ENCODE measurements at regions not wholly inside any gene's neighbourhood (a gene's known extent, or its start where the extent isn't known, plus 50 kb on each side); places are given as distances from the start of the nearest gene placed in this dataset.

DNA sequence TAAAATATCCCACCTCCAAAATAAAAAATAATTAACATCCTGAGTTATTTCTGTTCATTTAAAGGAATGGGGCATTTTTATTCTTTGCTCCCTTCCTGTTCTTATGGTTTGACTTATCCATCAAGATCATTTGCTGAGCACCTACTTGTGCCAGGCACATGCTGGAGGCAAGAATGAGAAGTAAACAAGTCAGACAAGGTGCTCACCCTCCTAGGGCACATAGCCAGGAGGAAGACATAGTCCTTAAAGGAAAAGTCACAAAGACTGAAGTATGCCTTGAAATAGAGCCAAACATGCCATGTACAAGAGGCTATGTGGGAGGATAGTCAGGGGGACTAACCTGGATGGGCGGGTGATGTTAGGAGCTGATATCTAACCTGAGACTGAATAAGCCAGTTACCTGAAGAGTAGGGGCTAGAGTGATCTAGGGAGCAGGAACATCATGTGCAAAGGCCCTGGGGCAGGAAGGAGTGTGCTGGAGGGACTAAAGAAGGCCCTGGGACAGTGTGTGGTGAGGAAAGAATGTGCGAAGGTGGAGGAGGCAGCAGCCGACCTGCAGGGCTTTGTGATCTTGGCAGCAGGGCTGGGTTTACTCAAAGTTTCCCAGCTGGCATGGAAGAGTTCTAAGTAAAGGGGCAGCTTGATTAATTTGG, 233.5 kb downstream of the MATN1 start:
- DNase-seq (ENCODE audit: extremely low read depth in 1 of 2, low read depth in 1 of 2) = no peak

DNA sequence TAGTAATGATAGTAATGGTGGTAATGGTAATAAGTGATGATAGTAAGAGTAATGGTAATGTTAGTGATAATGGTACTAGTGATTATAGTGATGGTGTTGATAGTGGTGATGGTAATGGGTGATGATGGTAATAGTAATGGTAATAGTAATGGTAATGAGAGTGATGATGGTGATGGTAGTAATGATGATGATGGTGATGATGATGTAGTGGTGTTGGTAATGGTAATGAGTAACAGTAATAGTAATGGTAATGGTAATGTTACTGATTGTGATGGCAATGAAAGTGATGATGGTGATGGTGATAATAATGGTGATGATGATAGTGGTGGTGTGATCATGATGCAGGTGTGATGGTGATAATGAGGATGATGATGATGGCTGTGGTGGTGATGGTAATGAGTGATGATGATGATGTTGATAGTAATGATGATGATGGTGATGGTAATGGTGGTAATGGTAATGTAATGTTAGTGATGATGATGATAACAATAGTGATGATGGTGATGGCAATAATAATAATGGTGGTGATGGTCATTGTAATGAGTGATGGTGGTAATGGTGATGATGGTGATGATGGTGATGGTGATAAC, 235.0 kb downstream of the MATN1 start:
- no peak for DNase-seq (ENCODE audit: extremely low read depth in 1 of 2, low read depth in 1 of 2)

DNA sequence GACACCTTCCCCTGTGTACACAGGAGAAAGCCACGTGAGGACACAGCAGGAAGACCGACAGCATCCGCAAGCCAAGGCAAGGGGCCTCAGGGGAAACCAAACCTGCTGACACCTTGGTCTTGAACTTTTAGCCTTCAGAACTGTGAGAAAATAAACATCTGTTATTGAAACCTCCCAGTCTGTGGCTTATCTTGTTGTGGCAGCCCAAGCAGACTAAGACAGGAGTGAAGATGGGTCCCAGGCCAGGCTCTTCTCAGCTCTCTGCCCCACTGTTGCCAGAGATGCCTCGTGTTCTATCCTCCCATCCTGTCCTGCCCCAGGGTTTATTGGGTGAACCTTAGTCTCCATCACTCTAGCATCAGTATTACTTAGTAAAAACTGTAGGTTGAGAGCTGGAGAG, 236.3 kb downstream of the MATN1 start:
- no peak for DNase-seq (ENCODE audit: extremely low read depth in 1 of 2, low read depth in 1 of 2)

DNA sequence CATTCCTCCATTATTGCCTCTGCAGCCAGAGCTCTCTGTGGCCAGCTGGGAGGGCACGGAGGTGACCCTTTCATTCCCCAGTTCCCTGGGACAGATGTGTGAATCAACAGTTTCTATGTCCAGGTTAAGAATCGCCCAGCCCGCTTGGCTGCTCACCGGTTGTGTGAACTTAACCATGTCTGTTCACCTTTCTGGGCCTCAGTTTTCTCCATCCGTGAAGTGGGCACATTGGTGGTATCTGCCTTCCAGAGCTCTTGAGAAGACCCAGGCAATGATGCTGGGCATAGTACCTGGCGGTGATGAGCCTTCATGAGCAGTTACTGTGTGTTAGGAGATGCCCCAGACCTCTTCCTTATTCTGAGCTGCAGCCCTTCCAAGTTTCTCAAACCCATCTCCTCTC, 238.3 kb downstream of the MATN1 start:
- no peak for DNase-seq (ENCODE audit: extremely low read depth in 1 of 2, low read depth in 1 of 2)

DNA sequence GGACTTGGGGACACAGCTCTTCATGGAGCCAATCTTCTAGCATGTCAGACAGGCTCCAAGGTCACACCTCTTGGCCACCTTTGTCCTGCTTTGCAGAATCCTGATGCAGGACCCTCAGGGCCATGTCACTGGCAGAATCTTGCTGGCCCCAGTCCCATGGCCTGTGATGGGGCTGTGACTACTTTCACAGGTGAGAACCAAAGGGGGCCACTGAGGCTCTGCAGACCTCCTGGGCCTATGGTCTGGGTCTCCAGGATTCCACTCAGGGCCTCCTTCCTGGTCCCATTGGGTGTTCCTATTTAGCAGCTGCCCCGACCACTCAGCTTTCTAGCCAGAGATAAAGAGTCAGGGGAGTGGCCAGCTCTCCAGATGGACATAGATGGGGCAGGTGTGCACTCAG, 238.7 kb downstream of the MATN1 start:
- DNase-seq (ENCODE audit: extremely low read depth in 1 of 2, low read depth in 1 of 2) = no peak

DNA sequence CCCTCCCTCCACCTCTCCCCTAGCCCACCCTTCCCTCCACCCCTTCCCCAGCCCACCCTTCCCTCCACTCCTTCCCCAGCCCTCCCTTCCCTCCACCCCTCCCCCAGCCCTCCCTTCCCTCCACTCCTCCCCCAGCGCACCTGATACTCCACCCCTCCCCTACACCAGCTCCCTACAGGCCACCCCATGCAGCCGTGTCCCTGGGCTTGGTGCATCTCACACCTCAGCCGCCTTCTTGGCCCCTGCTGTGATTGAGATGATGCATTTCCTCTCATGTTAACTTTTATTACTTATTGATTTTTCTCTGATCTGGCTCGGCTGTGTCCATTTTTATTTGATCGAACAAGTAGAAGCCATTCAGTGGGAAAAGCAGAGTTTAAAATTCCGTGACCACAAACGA, 243.8 kb downstream of the MATN1 start:
- no peak for DNase-seq (ENCODE audit: extremely low read depth in 1 of 2, low read depth in 1 of 2)

DNA sequence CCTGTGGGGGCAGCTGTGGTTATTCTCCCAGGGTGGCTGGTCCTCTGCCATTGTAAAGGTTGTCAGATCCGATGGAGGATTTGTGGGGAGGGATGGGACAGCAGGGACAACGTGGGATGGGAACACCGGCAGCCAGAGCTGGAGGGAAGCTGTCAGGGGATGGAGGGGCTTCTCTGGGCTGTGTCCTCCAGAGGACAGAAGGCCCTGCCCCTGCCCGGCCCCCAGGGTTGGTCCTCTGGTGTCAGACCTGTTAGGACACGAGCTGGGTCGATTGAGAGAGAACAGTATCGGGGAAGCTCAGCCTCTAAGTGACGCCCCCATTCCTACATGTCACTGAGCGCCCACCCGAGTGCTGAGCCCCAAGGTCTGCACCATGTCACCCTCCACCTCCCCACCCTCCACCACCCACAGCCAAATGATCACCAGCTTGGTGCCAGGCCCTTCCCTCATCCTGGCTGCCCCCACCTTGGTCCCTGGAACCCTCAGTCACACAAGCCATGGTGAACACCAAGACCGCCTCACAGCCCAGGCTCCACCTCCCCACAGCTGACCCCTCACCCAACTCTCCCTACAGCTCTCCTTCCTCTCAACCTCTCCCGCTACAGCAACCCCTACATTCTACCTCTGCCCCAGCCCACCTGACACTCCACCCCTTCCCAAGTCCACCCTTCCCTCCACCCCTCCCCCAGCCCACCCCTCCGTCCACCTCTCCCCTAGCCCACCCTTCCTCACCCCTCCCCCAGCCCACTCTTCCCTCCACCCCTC, 244.4 kb downstream of the MATN1 start:
- no peak for DNase-seq (ENCODE audit: extremely low read depth in 1 of 2, low read depth in 1 of 2)

DNA sequence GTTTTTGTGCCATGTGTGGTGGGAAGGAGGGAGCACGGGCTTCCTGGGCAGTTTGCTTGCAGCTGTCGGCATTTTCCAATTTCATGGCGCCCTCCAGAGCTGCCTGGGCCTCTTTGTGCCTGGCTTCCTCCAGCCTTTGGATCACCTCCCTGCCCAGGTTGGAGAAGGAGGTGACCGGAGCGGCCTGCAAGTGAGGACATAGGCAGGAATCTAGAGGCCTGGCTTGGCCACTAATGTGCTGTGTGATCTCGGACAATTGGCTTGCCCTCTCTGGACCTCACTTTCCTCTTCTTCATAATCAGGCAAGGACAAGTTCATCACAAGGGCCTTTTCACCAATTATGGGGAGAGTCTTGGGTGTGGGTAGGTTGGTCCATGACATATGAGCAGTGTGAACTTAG, 245.1 kb downstream of the MATN1 start:
- no peak for DNase-seq (ENCODE audit: extremely low read depth in 1 of 2, low read depth in 1 of 2)

DNA sequence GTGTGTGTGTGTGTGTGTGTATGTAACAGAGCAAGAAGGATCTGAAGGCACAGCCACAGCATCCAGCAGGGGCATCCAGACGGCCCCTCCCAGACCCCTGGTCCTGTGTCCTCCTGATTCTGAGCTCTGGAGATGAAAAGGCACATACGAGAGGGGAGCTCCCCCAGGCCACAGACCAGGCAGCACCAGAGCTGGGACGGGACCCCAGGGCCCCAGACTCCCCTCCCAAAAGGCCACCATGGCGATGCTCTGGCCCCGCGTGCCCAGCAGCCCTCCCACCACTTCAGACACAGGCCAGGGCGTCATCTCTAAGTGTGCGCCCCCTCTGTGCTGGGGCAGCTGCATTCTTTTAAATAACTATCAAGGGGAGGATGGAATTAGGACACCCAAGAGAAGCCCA, 245.8 kb downstream of the MATN1 start:
- DNase-seq (ENCODE audit: extremely low read depth in 1 of 2, low read depth in 1 of 2) = no peak

DNA sequence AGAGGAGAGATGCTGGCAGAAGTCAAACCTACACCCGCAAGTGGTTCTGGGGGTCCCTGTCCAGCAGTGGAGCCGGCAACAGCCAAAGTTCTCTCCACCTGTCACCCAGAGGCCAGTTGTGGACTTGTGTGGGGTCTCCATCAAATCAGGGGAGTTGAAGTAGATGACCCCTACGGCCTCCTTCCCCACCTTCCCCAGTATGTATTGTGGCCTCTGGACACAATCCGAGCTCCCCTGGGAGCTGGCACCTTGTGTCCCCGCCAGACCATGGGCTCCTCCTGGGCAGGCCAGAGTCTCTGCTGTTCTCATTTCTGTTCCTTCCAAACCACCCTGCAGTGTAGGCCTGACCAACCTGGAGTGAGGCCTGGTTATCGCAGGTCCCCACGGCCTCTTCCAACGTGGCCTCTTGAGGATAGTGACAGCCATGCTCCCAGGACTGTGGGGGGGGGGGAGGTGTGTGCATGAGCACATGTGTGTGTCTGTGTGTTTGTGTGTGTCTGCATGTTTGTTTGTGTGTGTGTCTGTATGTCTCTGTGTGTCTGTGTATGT, 246.4 kb downstream of the MATN1 start:
- no peak for DNase-seq (ENCODE audit: extremely low read depth in 1 of 2, low read depth in 1 of 2)

DNA sequence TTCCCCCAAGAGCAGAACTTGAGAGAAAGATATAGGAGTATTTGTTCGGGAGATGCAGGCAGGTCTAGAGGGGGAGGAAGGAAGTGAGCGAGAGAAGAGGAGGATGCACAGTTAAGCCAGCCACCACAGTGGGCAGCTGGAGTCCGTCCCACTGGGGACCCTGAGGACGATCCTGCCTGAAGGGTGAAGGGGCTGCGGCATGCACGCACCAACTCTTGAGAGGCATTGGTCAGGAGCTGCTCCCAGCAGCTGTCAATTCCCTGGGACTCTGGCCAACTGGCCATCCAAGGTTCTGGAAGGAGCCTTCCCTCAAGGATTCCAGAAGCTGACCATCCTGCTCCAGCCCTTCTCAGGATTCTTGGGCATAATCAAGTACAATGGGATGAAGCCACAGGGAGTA, 246.9 kb downstream of the MATN1 start:
- no peak for DNase-seq (ENCODE audit: extremely low read depth in 1 of 2, low read depth in 1 of 2)

DNA sequence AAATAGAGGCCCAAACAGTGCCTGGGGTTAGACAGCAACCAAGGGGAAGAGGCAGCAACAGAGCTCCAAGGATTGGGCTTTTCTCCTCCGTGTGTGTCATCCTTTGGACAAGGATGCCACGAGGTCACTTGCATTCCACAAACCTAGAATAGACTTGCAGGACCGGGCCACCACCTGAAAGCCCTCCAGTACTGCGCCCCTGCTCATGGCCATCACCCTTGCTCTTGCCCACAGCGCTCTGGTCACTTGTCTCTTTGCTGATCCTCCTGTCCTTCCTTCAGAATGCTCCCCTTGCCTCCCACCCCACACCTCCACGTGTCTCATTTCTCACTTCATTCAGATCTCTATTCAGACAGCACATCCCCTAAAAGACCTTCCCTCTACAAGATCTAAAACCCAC, 247.4 kb downstream of the MATN1 start:
- DNase-seq (ENCODE audit: extremely low read depth in 1 of 2, low read depth in 1 of 2) = no peak

DNA sequence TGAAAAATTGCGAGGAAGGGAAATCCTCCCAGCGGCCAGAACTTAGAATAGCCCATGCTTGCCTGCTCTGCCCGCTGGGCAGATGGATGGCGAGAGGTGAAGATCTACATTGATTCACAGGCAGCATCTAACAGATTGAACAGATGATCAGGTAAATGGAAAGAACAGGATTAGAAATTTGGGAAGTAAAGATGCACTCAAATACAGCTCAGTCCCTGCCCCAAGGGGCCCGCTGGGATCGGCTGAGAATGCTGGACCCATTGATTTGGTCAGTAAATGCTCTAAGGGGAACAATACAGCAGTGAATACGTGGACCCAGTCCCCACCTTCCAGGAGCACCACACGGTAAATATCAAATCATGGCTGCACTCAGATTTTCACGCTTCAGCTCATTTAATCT, 248.2 kb downstream of the MATN1 start:
- DNase-seq (ENCODE audit: extremely low read depth in 1 of 2, low read depth in 1 of 2) = no peak

DNA sequence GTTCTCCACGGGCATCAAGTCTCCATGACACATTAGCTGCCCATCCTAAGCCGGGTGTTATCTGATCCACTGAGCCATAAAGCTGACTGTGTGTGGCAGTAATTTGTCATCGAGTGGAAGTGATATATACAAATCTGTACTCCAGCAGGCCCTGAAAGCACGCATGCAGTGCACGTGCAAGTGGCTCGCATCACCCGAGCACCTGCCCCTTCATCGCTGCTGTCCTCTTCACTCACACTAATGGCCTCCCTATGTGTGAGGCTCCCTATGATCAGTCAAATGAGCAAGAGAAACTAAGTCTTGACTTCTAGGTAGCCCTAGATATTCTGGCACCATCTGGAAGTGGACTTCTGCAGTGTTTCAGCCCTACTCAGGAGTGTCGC, 248.6 kb downstream of the MATN1 start:
- no peak for DNase-seq (ENCODE audit: extremely low read depth in 1 of 2, low read depth in 1 of 2)

DNA sequence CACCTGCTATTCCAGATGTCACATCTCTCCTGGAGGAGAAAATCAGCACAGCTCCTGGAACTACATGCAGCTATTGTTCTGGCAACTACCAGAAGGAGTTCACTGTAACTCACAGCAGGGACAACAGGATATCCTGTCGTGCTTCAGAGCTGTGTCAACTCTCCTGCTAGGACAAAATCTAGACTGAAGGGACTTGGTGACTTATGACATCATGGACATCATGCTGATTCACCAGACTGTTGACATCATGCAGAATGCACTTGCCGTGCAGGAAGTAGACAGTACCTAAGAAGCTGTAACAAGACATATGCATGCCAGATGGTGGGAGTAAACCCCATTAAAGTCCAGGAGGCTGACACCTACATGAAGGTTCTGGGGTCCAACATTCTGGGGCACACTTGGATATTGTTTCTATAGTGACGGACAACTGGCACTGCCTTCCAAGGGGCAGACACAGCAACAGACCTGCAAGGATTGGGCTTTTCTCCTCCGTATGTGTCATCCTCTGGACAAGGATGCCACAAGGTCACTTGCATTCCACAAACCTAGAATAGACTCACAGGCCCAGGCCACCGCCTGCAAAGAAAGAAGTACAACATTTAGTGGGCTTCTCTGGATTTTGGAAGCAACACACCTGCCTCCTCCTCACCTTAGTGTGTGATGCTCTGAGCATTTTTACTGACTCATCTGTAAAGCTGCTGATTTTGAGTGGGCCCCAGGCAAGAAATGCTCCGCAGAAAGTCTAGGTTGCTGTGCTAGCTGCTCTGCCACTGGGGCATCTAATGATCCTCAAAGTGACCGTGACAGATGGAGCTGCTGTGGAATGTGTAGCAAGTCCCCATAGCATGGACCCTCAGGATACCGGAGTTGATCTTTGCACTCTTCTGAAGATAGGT, 249.2 kb downstream of the MATN1 start:
- DNase-seq (ENCODE audit: extremely low read depth in 1 of 2, low read depth in 1 of 2) = no peak

DNA sequence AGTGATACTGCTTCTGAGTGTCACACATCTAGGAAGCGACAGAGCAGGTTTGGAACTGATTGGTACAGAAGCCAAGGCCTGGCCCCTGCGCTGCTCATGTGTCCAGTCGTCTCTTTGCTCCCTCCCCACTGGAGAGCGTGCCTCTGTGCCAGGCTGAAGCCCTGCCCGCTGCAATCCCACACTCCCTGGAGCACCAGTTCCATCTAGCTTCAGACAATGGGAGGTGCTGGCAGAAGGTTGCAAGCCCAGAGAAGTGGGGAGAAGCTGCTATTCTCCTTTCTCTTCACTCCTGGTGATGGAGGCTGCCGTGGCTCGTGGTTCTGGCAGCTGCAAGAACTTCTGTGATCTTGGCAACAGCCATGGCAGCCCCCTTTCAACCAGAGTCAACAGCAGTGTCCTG, 250.9 kb downstream of the MATN1 start:
- no peak for DNase-seq (ENCODE audit: extremely low read depth in 1 of 2, low read depth in 1 of 2)

DNA sequence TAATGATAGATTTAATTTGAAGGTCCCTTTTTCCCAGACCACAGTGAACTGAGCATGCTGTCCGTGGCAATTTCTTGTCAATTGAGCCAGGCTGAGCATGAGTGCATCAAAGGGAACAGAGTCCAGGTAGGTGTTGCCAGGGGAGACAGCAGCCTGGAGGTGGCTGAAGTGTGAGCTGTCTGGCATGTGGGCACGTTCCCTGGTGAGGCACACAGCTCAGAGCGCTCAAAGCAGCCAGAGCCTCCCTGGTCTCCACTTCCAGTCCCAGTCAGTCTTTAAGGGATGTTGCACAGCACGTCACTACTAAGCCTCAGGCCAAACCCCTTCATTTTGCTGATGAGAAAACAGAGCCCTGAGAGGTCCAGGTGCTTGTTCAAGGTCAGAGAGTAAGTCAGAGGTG, 251.4 kb downstream of the MATN1 start:
- DNase-seq (ENCODE audit: extremely low read depth in 1 of 2, low read depth in 1 of 2) = no peak

DNA sequence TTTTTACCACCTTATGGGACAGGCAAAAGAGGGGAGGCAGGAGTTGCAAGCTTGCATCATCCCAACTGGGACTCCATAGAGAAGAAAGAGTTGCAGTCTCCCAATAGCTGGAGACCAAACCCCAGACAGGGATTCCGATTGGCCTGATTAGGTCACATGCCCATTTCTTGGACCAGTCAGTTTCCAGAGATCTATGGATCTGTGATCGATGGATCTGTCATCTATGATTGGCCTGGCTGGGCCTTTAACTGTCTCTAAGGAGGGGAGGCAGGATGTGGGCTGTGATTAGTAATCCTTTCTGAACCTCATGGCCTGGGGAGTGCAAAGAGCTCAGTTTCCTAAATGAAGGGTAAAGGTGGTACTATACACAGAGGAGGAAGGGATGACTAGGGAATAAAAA, 252.1 kb downstream of the MATN1 start:
- DNase-seq (ENCODE audit: extremely low read depth in 1 of 2, low read depth in 1 of 2) = no peak

DNA sequence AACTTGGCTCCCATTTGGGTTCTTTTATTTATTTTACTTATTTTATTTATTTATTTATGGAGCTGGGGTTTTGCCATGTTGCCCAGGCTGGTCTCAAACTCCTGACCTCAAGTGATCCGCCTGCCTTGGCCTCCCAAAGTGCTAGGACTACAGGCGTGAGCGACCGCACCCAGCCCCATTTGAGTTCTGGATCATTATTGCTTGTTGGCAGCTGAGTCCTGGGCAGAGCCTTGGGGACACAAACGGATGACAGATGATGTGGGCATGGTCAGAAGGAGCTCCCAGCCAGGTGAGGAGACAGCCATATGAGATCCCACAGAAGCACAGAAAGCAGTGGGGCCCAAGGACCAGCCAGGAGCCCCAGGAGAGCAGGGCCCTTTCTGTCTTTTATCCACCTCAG, 254.0 kb downstream of the MATN1 start:
- DNase-seq (ENCODE audit: extremely low read depth in 1 of 2, low read depth in 1 of 2) = no peak

DNA sequence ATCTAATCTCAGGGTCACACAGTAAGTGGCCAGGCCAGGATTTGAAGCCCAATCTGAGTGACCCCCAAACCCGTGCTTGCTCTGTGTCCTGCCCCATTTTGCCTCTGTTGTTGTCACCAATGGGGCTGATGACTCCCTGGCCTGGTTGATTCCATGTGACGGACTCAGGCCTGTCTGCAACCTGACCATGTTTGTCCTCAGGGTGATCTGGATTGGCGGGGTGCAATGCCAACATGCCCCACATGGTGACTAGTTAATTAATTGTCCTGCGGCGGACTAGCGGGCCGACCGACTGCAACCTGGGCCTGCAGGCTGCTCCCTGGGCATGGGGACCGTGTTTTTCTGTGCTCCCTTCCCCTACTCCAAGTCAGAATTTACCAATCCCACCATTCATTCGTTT, 256.3 kb downstream of the MATN1 start:
- DNase-seq (ENCODE audit: extremely low read depth in 1 of 2, low read depth in 1 of 2) = no peak

DNA sequence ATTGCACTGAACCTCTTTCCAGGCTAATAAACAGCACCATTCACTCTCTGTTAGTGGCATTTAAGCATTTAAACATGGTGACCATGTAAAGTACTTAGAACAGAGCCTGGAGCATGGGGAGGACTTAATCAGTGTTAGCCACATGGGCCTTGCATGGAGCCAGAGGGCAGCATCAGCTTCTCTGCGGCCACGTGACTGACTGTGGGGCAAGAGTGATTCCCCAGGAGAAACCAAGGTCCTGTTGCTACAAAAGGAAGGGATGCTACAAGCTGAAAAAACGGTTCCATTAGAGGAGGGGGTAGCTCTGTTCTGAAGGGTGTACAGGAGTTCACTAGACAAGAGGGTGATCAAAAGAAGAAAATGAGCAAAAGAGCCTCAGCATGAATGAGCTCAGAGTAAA, 256.8 kb downstream of the MATN1 start:
- no peak for DNase-seq (ENCODE audit: extremely low read depth in 1 of 2, low read depth in 1 of 2)
